CD8-positive, alpha-beta memory T cell (primary cell): ENCODE measurements at regions not wholly inside any gene's neighbourhood (a gene's known extent, or its start where the extent isn't known, plus 50 kb on each side); places are given as distances from the start of the nearest gene placed in this dataset.

ENCODE experiments used
- CTCF ChIA-PET: fragments of 350-600 bp; sonication (Branson Sonifier 250); formaldehyde crosslinking; loops from one replicate; lab custom pipeline; 2021; ENCODE audit warnings: antibody characterized with exemption; lab: Charles Lee
- POLR2A ChIA-PET: fragments of 350-600 bp; sonication (Branson Sonifier 250); formaldehyde crosslinking; loops from one replicate; lab custom pipeline; 2021; ENCODE audit warnings: antibody characterized with exemption; lab: Charles Lee
- DNase-seq, 5 donors: peaks; one replicate each; pipeline versions ENCODE4 v3.0.0 to v3.0.0-alpha.2; 2020 to 2022; ENCODE audit warnings: mixed read lengths in 1 of 5
- H3K27ac ChIP-seq: one replicate; pipeline ENCODE4 v1.7.0; 2013; ENCODE audit warnings: low read depth, mild to moderate bottlenecking, low read length, moderate library complexity
- H3K27me3 ChIP-seq: 2 replicates; pipeline ENCODE4 v1.7.0; 2013; ENCODE audit warnings: low read length, mild to moderate bottlenecking; ENCODE audit not compliant: insufficient read depth, poor library complexity, severe bottlenecking
- H3K36me3 ChIP-seq: 2 replicates; pipeline ENCODE4 v1.7.0; 2013; ENCODE audit warnings: mild to moderate bottlenecking, low read length, moderate library complexity; ENCODE audit not compliant: insufficient read depth
- H3K4me1 ChIP-seq: 2 replicates; pipeline ENCODE4 v1.7.0; 2013; ENCODE audit warnings: mild to moderate bottlenecking, low read length, moderate library complexity; ENCODE audit not compliant: insufficient read depth
- H3K4me3 ChIP-seq: 2 replicates; pipeline ENCODE4 v1.7.0; 2013; ENCODE audit warnings: mild to moderate bottlenecking, low read length
- H3K9me3 ChIP-seq: 2 replicates; pipeline ENCODE4 v1.7.0; 2013; ENCODE audit warnings: mild to moderate bottlenecking, low read length
- H3K27ac Mint-ChIP-seq, 8 donors: one replicate each; pipeline ENCODE4 v1.8.0; 2020 to 2021; ENCODE audit warnings: mixed read lengths in 8 of 8, mild to moderate bottlenecking in 6 of 8, inconsistent platforms in 3 of 8, moderate library complexity in 3 of 8
- H3K27me3 Mint-ChIP-seq, 2 donors: one replicate each; pipeline ENCODE4 v1.8.0; 2020 to 2021; ENCODE audit warnings: mixed read lengths in 2 of 2, mild to moderate bottlenecking in 1 of 2, moderate library complexity in 1 of 2
- H3K36me3 Mint-ChIP-seq, 3 donors: one replicate each; pipeline ENCODE4 v1.8.0; 2020 to 2021; ENCODE audit warnings: mixed read lengths in 3 of 3, inconsistent platforms in 1 of 3, mild to moderate bottlenecking in 1 of 3
- H3K4me1 Mint-ChIP-seq, 3 donors: one replicate each; pipeline ENCODE4 v1.8.0; 2020 to 2021; ENCODE audit warnings: mixed read lengths in 3 of 3, inconsistent platforms in 1 of 3, mild to moderate bottlenecking in 1 of 3
- H3K4me3 Mint-ChIP-seq, 7 donors: one replicate each; pipeline ENCODE4 v1.8.0; 2020 to 2021; ENCODE audit warnings: mixed read lengths in 7 of 7, mild to moderate bottlenecking in 6 of 7, moderate library complexity in 4 of 7, inconsistent platforms in 2 of 7
- H3K9me3 Mint-ChIP-seq, 5 donors: one replicate each; pipeline ENCODE4 v1.8.0; 2020 to 2022; ENCODE audit warnings: mixed read lengths in 5 of 5, mild to moderate bottlenecking in 3 of 5, moderate library complexity in 2 of 5, inconsistent platforms in 1 of 5

GRCh38 chr7:88539518-88539917 lies 220.0 kb upstream of the ZNF804B start:
- Mint-ChIP-seq H3K4me1 (no peaks in the 10 kb centered on the region), H3K27ac (no peak overlapping the region), H3K4me3 (no peak overlapping the region), H3K36me3 (no peaks in the 10 kb centered on the region), H3K9me3 (peaks cover 0 to 12% (median 6%) of the 10 kb centered on the region in 5 donors), H3K27me3 (peaks cover 0 to 6% of the 10 kb centered on the region in 2 donors)
- H3K4me1 ChIP-seq = no peaks in the 10 kb centered on the region
- H3K27me3 ChIP-seq = no peaks in the 10 kb centered on the region
- H3K27ac ChIP-seq = no peak overlapping the region
- no peak overlapping the region for H3K4me3 ChIP-seq
- DNase-seq = no peak
- H3K9me3 ChIP-seq = no peaks in the 10 kb centered on the region
- POLR2A ChIA-PET = no interaction called here
- H3K36me3 ChIP-seq = no peaks in the 10 kb centered on the region
- CTCF ChIA-PET = no interaction called here

GRCh38 chr7:88523645-88524044 lies 217.0 kb upstream of the STEAP4 start:
- no peak for DNase-seq
- H3K4me1 ChIP-seq = no peaks in the 10 kb centered on the region
- Mint-ChIP-seq H3K27me3 (no peaks in the 10 kb centered on the region), H3K4me3 (no peak overlapping the region), H3K36me3 (no peaks in the 10 kb centered on the region), H3K4me1 (no peaks in the 10 kb centered on the region), H3K9me3 (peaks cover 0 to under 1% (median 0%) of the 10 kb centered on the region in 5 donors), H3K27ac (no peak overlapping the region)
- no peaks in the 10 kb centered on the region for H3K9me3 ChIP-seq
- no peak overlapping the region for H3K4me3 ChIP-seq
- CTCF ChIA-PET = no interaction called here
- no peak overlapping the region for H3K27ac ChIP-seq
- no peaks in the 10 kb centered on the region for H3K36me3 ChIP-seq
- H3K27me3 ChIP-seq = no peaks in the 10 kb centered on the region
- POLR2A ChIA-PET = no interaction called here

GRCh38 chr7:88522771-88523293 lies 216.1 kb upstream of the STEAP4 start:
- ChIA-PET POLR2A (no interaction called here), CTCF (no interaction called here)
- Histone ChIP-seq H3K27ac (no peak overlapping the region), H3K27me3 (no peaks in the 10 kb centered on the region), H3K4me3 (no peak overlapping the region), H3K4me1 (no peaks in the 10 kb centered on the region), H3K36me3 (no peaks in the 10 kb centered on the region), H3K9me3 (no peaks in the 10 kb centered on the region)
- H3K9me3 Mint-ChIP-seq = no peaks in the 10 kb centered on the region
- no peak overlapping the region for H3K4me3 Mint-ChIP-seq
- H3K36me3 Mint-ChIP-seq = no peaks in the 10 kb centered on the region
- H3K4me1 Mint-ChIP-seq = no peaks in the 10 kb centered on the region
- H3K27ac Mint-ChIP-seq = no peak overlapping the region
- no peaks in the 10 kb centered on the region for H3K27me3 Mint-ChIP-seq
- DNase-seq = no peak

- Histone ChIP-seq H3K9me3 (no peaks in the 10 kb centered on the region), H3K27ac (no peak overlapping the region), H3K27me3 (no peaks in the 10 kb centered on the region), H3K36me3 (no peaks in the 10 kb centered on the region), H3K4me1 (no peaks in the 10 kb centered on the region), H3K4me3 (no peak overlapping the region)
- no peak for DNase-seq
- Mint-ChIP-seq H3K4me3 (no peak overlapping the region), H3K27me3 (no peaks in the 10 kb centered on the region), H3K27ac (no peak overlapping the region), H3K36me3 (no peaks in the 10 kb centered on the region), H3K4me1 (no peaks in the 10 kb centered on the region), H3K9me3 (peaks cover 0 to 12% (median 3%) of the 10 kb centered on the region in 5 donors)
- CTCF ChIA-PET = no interaction called here
- POLR2A ChIA-PET = no interaction called here
Observed at GRCh38 chr7:88516429-88516828, 209.7 kb upstream of the STEAP4 start.

- no peak overlapping the region for H3K27ac Mint-ChIP-seq
- H3K9me3 Mint-ChIP-seq = peaks cover 0 to 12% (median 4%) of the 10 kb centered on the region in 5 donors
- no peaks in the 10 kb centered on the region for H3K4me1 Mint-ChIP-seq
- no peaks in the 10 kb centered on the region for H3K27me3 Mint-ChIP-seq
- H3K27me3 ChIP-seq = no peaks in the 10 kb centered on the region
- H3K27ac ChIP-seq = no peak overlapping the region
- H3K4me1 ChIP-seq = no peaks in the 10 kb centered on the region
- H3K36me3 Mint-ChIP-seq = no peaks in the 10 kb centered on the region
- no peaks in the 10 kb centered on the region for H3K9me3 ChIP-seq
- no peaks in the 10 kb centered on the region for H3K36me3 ChIP-seq
- no peak for DNase-seq
- no peak overlapping the region for H3K4me3 ChIP-seq
- ChIA-PET POLR2A (no interaction called here), CTCF (no interaction called here)
- no peak overlapping the region for H3K4me3 Mint-ChIP-seq
Observed at GRCh38 chr7:88515301-88515700, 208.6 kb upstream of the STEAP4 start.

GRCh38 chr7:88509341-88509740 lies 202.6 kb upstream of the STEAP4 start:
- Histone ChIP-seq H3K9me3 (no peaks in the 10 kb centered on the region), H3K4me3 (no peak overlapping the region), H3K27me3 (no peaks in the 10 kb centered on the region), H3K27ac (no peak overlapping the region), H3K36me3 (no peaks in the 10 kb centered on the region), H3K4me1 (no peaks in the 10 kb centered on the region)
- ChIA-PET CTCF (no interaction called here), POLR2A (no interaction called here)
- Mint-ChIP-seq H3K4me1 (no peaks in the 10 kb centered on the region), H3K27ac (no peak overlapping the region), H3K4me3 (no peak overlapping the region), H3K9me3 (peaks cover 0 to 12% (median 5%) of the 10 kb centered on the region in 5 donors), H3K36me3 (no peaks in the 10 kb centered on the region), H3K27me3 (peaks cover 0 to 3% of the 10 kb centered on the region in 2 donors)
- no peak for DNase-seq

- H3K4me1 ChIP-seq = no peaks in the 10 kb centered on the region
- no peak overlapping the region for H3K4me3 ChIP-seq
- H3K4me1 Mint-ChIP-seq = no peaks in the 10 kb centered on the region
- CTCF ChIA-PET = no interaction called here
- H3K27ac ChIP-seq = no peak overlapping the region
- no peak for DNase-seq
- no peaks in the 10 kb centered on the region for H3K36me3 Mint-ChIP-seq
- no peaks in the 10 kb centered on the region for H3K9me3 Mint-ChIP-seq
- no peaks in the 10 kb centered on the region for H3K9me3 ChIP-seq
- H3K27me3 ChIP-seq = no peaks in the 10 kb centered on the region
- H3K27me3 Mint-ChIP-seq = peaks cover 0 to 2% of the 10 kb centered on the region in 2 donors
- no peaks in the 10 kb centered on the region for H3K36me3 ChIP-seq
- H3K27ac Mint-ChIP-seq = no peak overlapping the region
- POLR2A ChIA-PET = no interaction called here
- H3K4me3 Mint-ChIP-seq = no peak overlapping the region
Observed at GRCh38 chr7:88500131-88500530, 193.4 kb upstream of the STEAP4 start.

GRCh38 chr7:88495881-88496725 lies 189.4 kb upstream of the STEAP4 start:
- Mint-ChIP-seq H3K9me3 (peaks cover 0 to 2% (median 0%) of the 10 kb centered on the region in 5 donors), H3K4me1 (no peaks in the 10 kb centered on the region), H3K4me3 (no peak overlapping the region), H3K36me3 (no peaks in the 10 kb centered on the region), H3K27me3 (no peaks in the 10 kb centered on the region), H3K27ac (no peak overlapping the region)
- no peaks in the 10 kb centered on the region for H3K36me3 ChIP-seq
- no peaks in the 10 kb centered on the region for H3K4me1 ChIP-seq
- H3K27ac ChIP-seq = no peak overlapping the region
- CTCF ChIA-PET = no interaction called here
- no peaks in the 10 kb centered on the region for H3K27me3 ChIP-seq
- H3K4me3 ChIP-seq = no peak overlapping the region
- H3K9me3 ChIP-seq = no peaks in the 10 kb centered on the region
- no peak for DNase-seq
- POLR2A ChIA-PET = no interaction called here
